ENCODE measurements at regions not wholly inside any gene's neighbourhood (a gene's known extent, or its start where the extent isn't known, plus 50 kb on each side); places are given as distances from the start of the nearest gene placed in this dataset.

DNA sequence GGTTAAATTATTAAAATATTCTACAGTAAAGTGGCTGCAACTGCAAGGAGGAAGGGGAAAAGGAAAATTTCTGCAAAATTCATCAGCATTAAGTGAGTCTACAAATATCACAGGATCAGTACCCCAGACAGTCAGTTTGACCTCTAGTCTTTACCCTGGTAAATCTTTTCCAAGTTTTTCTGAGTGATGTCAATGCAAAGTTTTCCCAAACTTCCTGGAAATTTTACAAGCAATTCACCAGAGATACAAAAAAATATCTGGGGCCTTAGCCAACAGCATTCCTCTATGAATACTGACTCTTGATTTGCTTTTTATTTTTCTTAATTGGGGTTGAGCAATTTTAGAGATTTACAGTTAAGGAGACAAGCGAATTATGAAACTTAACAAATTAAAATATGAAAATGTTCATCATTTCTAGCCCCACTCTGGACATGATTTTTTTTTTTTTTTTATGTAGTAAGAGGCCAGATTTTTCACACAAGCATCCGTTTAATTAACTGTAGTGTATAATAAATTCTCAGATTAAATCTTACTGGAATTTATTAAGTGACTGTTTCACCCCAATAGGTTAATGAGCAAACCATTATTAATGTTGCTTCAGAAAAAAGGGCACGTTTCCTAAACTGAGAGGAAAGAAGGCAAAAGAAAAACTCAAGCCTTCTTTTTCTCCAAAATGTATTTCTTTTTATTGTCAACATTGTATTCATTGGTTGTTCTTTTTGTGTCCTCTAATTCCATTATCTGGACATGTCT, 539.5 kb upstream of the FZD8 start (continued):
- TF ChIP-seq EZH2 (IDR thresholded peaks at IDR 0.05; ENCODE audit: low read depth, low read length, severe bottlenecking), result no peak
- TF ChIP-seq TAF7 (optimal IDR thresholded peaks at IDR 0.05; ENCODE audit: borderline replicate concordance, low read depth, low read length), result no peak
- TF ChIP-seq, protein P1, sequence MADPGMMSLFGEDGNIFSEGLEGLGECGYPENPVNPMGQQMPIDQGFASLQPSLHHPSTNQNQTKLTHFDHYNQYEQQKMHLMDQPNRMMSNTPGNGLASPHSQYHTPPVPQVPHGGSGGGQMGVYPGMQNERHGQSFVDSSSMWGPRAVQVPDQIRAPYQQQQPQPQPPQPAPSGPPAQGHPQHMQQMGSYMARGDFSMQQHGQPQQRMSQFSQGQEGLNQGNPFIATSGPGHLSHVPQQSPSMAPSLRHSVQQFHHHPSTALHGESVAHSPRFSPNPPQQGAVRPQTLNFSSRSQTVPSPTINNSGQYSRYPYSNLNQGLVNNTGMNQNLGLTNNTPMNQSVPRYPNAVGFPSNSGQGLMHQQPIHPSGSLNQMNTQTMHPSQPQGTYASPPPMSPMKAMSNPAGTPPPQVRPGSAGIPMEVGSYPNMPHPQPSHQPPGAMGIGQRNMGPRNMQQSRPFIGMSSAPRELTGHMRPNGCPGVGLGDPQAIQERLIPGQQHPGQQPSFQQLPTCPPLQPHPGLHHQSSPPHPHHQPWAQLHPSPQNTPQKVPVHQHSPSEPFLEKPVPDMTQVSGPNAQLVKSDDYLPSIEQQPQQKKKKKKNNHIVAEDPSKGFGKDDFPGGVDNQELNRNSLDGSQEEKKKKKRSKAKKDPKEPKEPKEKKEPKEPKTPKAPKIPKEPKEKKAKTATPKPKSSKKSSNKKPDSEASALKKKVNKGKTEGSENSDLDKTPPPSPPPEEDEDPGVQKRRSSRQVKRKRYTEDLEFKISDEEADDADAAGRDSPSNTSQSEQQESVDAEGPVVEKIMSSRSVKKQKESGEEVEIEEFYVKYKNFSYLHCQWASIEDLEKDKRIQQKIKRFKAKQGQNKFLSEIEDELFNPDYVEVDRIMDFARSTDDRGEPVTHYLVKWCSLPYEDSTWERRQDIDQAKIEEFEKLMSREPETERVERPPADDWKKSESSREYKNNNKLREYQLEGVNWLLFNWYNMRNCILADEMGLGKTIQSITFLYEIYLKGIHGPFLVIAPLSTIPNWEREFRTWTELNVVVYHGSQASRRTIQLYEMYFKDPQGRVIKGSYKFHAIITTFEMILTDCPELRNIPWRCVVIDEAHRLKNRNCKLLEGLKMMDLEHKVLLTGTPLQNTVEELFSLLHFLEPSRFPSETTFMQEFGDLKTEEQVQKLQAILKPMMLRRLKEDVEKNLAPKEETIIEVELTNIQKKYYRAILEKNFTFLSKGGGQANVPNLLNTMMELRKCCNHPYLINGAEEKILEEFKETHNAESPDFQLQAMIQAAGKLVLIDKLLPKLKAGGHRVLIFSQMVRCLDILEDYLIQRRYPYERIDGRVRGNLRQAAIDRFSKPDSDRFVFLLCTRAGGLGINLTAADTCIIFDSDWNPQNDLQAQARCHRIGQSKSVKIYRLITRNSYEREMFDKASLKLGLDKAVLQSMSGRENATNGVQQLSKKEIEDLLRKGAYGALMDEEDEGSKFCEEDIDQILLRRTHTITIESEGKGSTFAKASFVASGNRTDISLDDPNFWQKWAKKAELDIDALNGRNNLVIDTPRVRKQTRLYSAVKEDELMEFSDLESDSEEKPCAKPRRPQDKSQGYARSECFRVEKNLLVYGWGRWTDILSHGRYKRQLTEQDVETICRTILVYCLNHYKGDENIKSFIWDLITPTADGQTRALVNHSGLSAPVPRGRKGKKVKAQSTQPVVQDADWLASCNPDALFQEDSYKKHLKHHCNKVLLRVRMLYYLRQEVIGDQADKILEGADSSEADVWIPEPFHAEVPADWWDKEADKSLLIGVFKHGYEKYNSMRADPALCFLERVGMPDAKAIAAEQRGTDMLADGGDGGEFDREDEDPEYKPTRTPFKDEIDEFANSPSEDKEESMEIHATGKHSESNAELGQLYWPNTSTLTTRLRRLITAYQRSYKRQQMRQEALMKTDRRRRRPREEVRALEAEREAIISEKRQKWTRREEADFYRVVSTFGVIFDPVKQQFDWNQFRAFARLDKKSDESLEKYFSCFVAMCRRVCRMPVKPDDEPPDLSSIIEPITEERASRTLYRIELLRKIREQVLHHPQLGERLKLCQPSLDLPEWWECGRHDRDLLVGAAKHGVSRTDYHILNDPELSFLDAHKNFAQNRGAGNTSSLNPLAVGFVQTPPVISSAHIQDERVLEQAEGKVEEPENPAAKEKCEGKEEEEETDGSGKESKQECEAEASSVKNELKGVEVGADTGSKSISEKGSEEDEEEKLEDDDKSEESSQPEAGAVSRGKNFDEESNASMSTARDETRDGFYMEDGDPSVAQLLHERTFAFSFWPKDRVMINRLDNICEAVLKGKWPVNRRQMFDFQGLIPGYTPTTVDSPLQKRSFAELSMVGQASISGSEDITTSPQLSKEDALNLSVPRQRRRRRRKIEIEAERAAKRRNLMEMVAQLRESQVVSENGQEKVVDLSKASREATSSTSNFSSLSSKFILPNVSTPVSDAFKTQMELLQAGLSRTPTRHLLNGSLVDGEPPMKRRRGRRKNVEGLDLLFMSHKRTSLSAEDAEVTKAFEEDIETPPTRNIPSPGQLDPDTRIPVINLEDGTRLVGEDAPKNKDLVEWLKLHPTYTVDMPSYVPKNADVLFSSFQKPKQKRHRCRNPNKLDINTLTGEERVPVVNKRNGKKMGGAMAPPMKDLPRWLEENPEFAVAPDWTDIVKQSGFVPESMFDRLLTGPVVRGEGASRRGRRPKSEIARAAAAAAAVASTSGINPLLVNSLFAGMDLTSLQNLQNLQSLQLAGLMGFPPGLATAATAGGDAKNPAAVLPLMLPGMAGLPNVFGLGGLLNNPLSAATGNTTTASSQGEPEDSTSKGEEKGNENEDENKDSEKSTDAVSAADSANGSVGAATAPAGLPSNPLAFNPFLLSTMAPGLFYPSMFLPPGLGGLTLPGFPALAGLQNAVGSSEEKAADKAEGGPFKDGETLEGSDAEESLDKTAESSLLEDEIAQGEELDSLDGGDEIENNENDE (IDR thresholded peaks at IDR 0.05; ENCODE audit: insufficient replicate concordance, low read length), result no peak
- TF ChIP-seq, protein P2, sequence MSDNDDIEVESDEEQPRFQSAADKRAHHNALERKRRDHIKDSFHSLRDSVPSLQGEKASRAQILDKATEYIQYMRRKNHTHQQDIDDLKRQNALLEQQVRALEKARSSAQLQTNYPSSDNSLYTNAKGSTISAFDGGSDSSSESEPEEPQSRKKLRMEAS (IDR thresholded peaks at IDR 0.05), result no peak
- TF ChIP-seq CHD2 (IDR thresholded peaks at IDR 0.05; ENCODE audit: low read length), result no peak
- TF ChIP-seq POU5F1 (IDR thresholded peaks at IDR 0.05; ENCODE audit: low read depth, low read length), result no peak
- no peak for TF ChIP-seq JUND (IDR thresholded peaks at IDR 0.05; ENCODE audit: low read length)
- no peak for TF ChIP-seq TCF12 (IDR thresholded peaks at IDR 0.05; ENCODE audit: low read depth, low read length)
- no peak for TF ChIP-seq CHD1 (IDR thresholded peaks at IDR 0.05; ENCODE audit: low read depth, low read length)
